ENCODE measurements at regions not wholly inside any gene's neighbourhood (a gene's known extent, or its start where the extent isn't known, plus 50 kb on each side); places are given as distances from the start of the nearest gene placed in this dataset.

- H4K20me1 ChIP-seq (ENCODE audit: control insufficient read depth, extremely low read depth, insufficient read depth, low read length), result no peaks in the 10 kb centered on the region
- no peak overlapping the region for H3K9ac ChIP-seq (ENCODE audit: control insufficient read depth, extremely low read depth, insufficient read depth, low read length)
- H3K4me1 ChIP-seq (ENCODE audit: control insufficient read depth, extremely low read depth, insufficient read depth, low read length), result peaks cover 3% of the 10 kb centered on the region
- no peak for TF ChIP-seq EZH2 (IDR thresholded peaks at IDR 0.05; ENCODE audit: low read length)
- no peak for TF ChIP-seq CTCF (optimal IDR thresholded peaks at IDR 0.05 in 1 of 3, IDR thresholded peaks at IDR 0.05 in 1 of 3, conservative IDR thresholded peaks at IDR 0.05 in 1 of 3; ENCODE audit: extremely low read depth in 1 of 3, insufficient read depth in 2 of 3, low read length in 3 of 3)
- H3K27me3 ChIP-seq (ENCODE audit: control insufficient read depth, extremely low read depth, insufficient read depth, low read length), result no peaks in the 10 kb centered on the region
- FAIRE-seq, result no peak
- H3K4me3 ChIP-seq (ENCODE audit: control insufficient read depth in 2 of 3, extremely low read depth in 1 of 3, insufficient read depth in 2 of 3, low read depth in 1 of 3, low read length in 3 of 3), result no peak overlapping the region
- no peak overlapping the region for H3K27ac ChIP-seq (ENCODE audit: control insufficient read depth, insufficient read depth, low read length)
- H3K9me1 ChIP-seq (ENCODE audit: control insufficient read depth, extremely low read depth, insufficient read depth, low read length), result no peaks in the 10 kb centered on the region
- H2AFZ ChIP-seq (ENCODE audit: control insufficient read depth, low read length), result no peak overlapping the region
- H3K9me3 ChIP-seq (ENCODE audit: control insufficient read depth, low read depth, low read length), result no peaks in the 10 kb centered on the region
- no peaks in the 10 kb centered on the region for H3K36me3 ChIP-seq (ENCODE audit: control insufficient read depth in 2 of 2, extremely low read depth in 1 of 2, insufficient read depth in 2 of 2, low read length in 2 of 2)
- dilution Hi-C loops (cut with MboI; ENCODE audit: extremely low pct_ligation_motif_present, low sequenced_read_pairs), result no loop called here
- H3K79me2 ChIP-seq (ENCODE audit: control insufficient read depth, insufficient read depth, low read length), result no peaks in the 10 kb centered on the region
- no peak for DNase-seq (ENCODE audit: low read depth, low spot score)
- no peak overlapping the region for H3K4me2 ChIP-seq (ENCODE audit: control insufficient read depth, extremely low read depth, insufficient read depth, low read depth, low read length)
Observed at GRCh38 chr14:36428350-36428749, 91.7 kb downstream of the NKX2-1 start.

- Histone ChIP-seq H3K9me3 (ENCODE audit: control insufficient read depth, low read depth, low read length) (no peaks in the 10 kb centered on the region), H3K36me3 (ENCODE audit: control insufficient read depth in 2 of 2, extremely low read depth in 1 of 2, insufficient read depth in 2 of 2, low read length in 2 of 2) (no peaks in the 10 kb centered on the region), H3K9ac (ENCODE audit: control insufficient read depth, extremely low read depth, insufficient read depth, low read length) (no peak overlapping the region), H3K27ac (ENCODE audit: control insufficient read depth, insufficient read depth, low read length) (no peak overlapping the region), H2AFZ (ENCODE audit: control insufficient read depth, low read length) (no peak overlapping the region), H3K27me3 (ENCODE audit: control insufficient read depth, extremely low read depth, insufficient read depth, low read length) (no peaks in the 10 kb centered on the region), H3K4me1 (ENCODE audit: control insufficient read depth, extremely low read depth, insufficient read depth, low read length) (peaks cover 3% of the 10 kb centered on the region), H3K4me2 (ENCODE audit: control insufficient read depth, extremely low read depth, insufficient read depth, low read depth, low read length) (no peak overlapping the region), H4K20me1 (ENCODE audit: control insufficient read depth, extremely low read depth, insufficient read depth, low read length) (no peaks in the 10 kb centered on the region), H3K4me3 (ENCODE audit: control insufficient read depth in 2 of 3, extremely low read depth in 1 of 3, insufficient read depth in 2 of 3, low read depth in 1 of 3, low read length in 3 of 3) (no peak overlapping the region), H3K9me1 (ENCODE audit: control insufficient read depth, extremely low read depth, insufficient read depth, low read length) (no peaks in the 10 kb centered on the region), H3K79me2 (ENCODE audit: control insufficient read depth, insufficient read depth, low read length) (no peaks in the 10 kb centered on the region)
- no peak for TF ChIP-seq CTCF (optimal IDR thresholded peaks at IDR 0.05 in 1 of 3, IDR thresholded peaks at IDR 0.05 in 1 of 3, conservative IDR thresholded peaks at IDR 0.05 in 1 of 3; ENCODE audit: extremely low read depth in 1 of 3, insufficient read depth in 2 of 3, low read length in 3 of 3)
- no peak for TF ChIP-seq EZH2 (IDR thresholded peaks at IDR 0.05; ENCODE audit: low read length)
- DNase-seq (ENCODE audit: low read depth, low spot score) (no peak), FAIRE-seq (no peak)
- dilution Hi-C loops (cut with MboI; ENCODE audit: extremely low pct_ligation_motif_present, low sequenced_read_pairs), result no loop called here
Observed at GRCh38 chr14:36426836-36427235, 93.2 kb downstream of the NKX2-1 start.

Data from keratinocyte (primary cell).